ENCODE measurements at regions not wholly inside any gene's neighbourhood (a gene's known extent, or its start where the extent isn't known, plus 50 kb on each side); places are given as distances from the start of the nearest gene placed in this dataset.
A peak's percentile ranks its signal among the peaks of the same experiment; 100 is the strongest.

DNA sequence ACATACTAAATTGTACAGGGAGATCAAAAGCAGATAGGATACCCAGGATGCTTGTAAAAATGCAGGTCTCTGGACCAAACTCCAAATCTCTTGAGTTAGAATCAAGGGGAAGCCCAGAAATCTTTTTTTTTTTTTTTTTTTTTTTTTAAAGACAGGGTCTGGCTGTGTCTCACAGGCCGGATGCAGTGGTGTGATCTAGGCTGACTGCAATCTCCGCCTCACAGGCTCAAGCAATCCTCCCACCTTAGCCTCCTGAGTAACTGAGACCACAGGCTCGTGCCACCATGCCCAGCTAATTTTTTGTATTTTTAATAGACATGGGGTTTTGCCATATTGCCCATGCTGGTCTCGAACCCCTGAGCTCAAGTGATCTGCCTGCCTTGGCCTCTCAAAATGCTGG, 373.5 kb downstream of the SHQ1 start:
- no peak overlapping the region for H3K4me3 ChIP-seq (ENCODE audit: low read depth, low read length)
- DNase-seq (ENCODE audit: low read depth), result peak; percentile 66
- TF ChIP-seq, protein P1, sequence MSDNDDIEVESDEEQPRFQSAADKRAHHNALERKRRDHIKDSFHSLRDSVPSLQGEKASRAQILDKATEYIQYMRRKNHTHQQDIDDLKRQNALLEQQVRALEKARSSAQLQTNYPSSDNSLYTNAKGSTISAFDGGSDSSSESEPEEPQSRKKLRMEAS (IDR thresholded peaks at IDR 0.05; ENCODE audit: low read depth, low read length), result no peak
- TF ChIP-seq MYC (IDR thresholded peaks at IDR 0.05; ENCODE audit: low read depth, low read length), result no peak
- no peak for TF ChIP-seq CTCF (IDR thresholded peaks at IDR 0.05; ENCODE audit: low read depth, low read length)
- TF ChIP-seq POLR2A (IDR thresholded peaks at IDR 0.05; ENCODE audit: extremely low read depth, insufficient read length), result no peak

- TF ChIP-seq, protein P1 (IDR thresholded peaks at IDR 0.05; ENCODE audit: low read depth, low read length), result no peak
- TF ChIP-seq MYC (IDR thresholded peaks at IDR 0.05; ENCODE audit: low read depth, low read length) (no peak), POLR2A (IDR thresholded peaks at IDR 0.05; ENCODE audit: extremely low read depth, insufficient read length) (no peak), CTCF (IDR thresholded peaks at IDR 0.05; ENCODE audit: low read depth, low read length) (no peak)
- no peak overlapping the region for H3K4me3 ChIP-seq (ENCODE audit: low read depth, low read length)
- DNase-seq (ENCODE audit: low read depth), result no peak
These were observed 375.1 kb downstream of the SHQ1 start for GRCh38 chr3:72473156-72473555.

DNA sequence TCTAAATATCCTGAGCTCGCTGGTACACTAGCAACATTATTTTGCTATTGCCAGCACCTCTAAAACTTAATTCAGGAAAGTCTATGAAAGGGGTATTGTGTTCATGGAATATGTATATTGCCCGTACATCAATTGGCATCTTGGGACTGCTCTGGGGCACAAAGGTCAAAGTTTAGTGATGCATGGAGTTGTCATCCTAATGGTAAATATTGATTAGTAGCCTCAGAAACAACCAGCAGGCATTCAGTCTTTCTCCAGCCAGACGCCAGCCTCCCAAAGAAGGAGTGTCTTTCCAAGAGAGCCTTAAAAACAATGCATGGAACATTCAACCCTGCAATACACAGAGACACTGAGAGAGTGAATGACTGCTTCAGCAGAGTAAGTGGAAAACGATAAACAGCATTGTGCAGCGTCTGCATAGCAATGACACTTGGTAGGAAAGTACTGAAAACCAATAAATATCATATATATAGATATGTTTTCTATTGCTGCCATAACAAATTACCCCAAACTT, 377.3 kb downstream of the SHQ1 start:
- TF ChIP-seq POLR2A (IDR thresholded peaks at IDR 0.05; ENCODE audit: extremely low read depth, insufficient read length) (no peak), CTCF (IDR thresholded peaks at IDR 0.05; ENCODE audit: low read depth, low read length) (no peak), MYC (IDR thresholded peaks at IDR 0.05; ENCODE audit: low read depth, low read length) (no peak)
- TF ChIP-seq, protein P1 (IDR thresholded peaks at IDR 0.05; ENCODE audit: low read depth, low read length), result no peak
- H3K4me3 ChIP-seq (ENCODE audit: low read depth, low read length), result no peak overlapping the region
- no peak for DNase-seq (ENCODE audit: low read depth)

DNA sequence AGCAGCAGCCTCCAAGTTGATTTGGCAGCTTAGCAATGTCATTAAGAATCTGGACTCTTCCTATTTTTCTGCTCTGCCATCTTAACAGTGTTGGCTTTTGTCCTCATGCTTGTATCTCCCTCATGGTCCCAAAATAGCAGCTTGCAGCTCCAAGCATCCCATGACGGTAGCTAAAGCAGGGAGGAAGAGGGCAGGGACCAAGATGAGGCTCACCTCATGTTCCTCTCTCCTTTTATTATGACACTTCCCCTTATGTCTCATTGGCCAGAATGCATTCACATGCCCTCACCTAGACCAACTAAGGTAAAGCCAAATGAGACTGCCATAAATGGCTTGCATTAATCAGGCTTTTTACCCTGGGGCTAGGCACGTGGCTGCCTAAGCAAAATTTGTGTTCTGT, 382.4 kb downstream of the SHQ1 start:
- no peak overlapping the region for H3K4me3 ChIP-seq (ENCODE audit: low read depth, low read length)
- TF ChIP-seq, protein P1 (IDR thresholded peaks at IDR 0.05; ENCODE audit: low read depth, low read length), result no peak
- TF ChIP-seq MYC (IDR thresholded peaks at IDR 0.05; ENCODE audit: low read depth, low read length), result no peak
- TF ChIP-seq CTCF (IDR thresholded peaks at IDR 0.05; ENCODE audit: low read depth, low read length), result no peak
- no peak for TF ChIP-seq POLR2A (IDR thresholded peaks at IDR 0.05; ENCODE audit: extremely low read depth, insufficient read length)
- DNase-seq (ENCODE audit: low read depth), result no peak

- H3K4me3 ChIP-seq (ENCODE audit: low read depth, low read length), result no peak overlapping the region
- no peak for DNase-seq (ENCODE audit: low read depth)
- TF ChIP-seq CTCF (IDR thresholded peaks at IDR 0.05; ENCODE audit: low read depth, low read length) (no peak), POLR2A (IDR thresholded peaks at IDR 0.05; ENCODE audit: extremely low read depth, insufficient read length) (no peak), MYC (IDR thresholded peaks at IDR 0.05; ENCODE audit: low read depth, low read length) (no peak)
- TF ChIP-seq, protein P1 (IDR thresholded peaks at IDR 0.05; ENCODE audit: low read depth, low read length), result no peak
These were observed 385.2 kb downstream of the SHQ1 start for GRCh38 chr3:72463083-72463482.
